ENCODE measurements at regions not wholly inside any gene's neighbourhood (a gene's known extent, or its start where the extent isn't known, plus 50 kb on each side); places are given as distances from the start of the nearest gene placed in this dataset.

DNA sequence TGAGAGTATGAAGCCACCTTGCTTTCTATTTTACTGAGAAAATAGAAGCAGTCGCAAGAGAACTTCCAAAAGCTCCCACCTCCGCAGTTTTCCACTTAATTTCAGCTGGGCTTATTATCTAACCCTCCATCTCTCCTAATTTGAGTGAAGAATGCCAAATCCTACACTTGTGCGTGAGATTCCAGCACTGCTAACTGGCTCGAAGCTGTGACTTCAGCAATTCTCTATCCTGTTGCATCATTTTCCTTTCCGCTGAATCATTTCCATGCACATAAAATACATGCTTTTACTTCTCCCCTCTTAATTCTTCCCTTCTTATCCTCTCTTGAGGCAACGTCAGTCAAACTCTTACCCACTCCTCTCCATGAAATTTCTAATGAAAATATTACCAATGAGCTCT lies 189.5 kb downstream of the GASK1B start:
- TF ChIP-seq, protein P1, sequence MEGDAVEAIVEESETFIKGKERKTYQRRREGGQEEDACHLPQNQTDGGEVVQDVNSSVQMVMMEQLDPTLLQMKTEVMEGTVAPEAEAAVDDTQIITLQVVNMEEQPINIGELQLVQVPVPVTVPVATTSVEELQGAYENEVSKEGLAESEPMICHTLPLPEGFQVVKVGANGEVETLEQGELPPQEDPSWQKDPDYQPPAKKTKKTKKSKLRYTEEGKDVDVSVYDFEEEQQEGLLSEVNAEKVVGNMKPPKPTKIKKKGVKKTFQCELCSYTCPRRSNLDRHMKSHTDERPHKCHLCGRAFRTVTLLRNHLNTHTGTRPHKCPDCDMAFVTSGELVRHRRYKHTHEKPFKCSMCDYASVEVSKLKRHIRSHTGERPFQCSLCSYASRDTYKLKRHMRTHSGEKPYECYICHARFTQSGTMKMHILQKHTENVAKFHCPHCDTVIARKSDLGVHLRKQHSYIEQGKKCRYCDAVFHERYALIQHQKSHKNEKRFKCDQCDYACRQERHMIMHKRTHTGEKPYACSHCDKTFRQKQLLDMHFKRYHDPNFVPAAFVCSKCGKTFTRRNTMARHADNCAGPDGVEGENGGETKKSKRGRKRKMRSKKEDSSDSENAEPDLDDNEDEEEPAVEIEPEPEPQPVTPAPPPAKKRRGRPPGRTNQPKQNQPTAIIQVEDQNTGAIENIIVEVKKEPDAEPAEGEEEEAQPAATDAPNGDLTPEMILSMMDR (conservative IDR thresholded peaks at IDR 0.05; ENCODE audit: low read depth, low read length), result no peak
- no peak for DNase-seq (ENCODE audit: low read depth)
- no peak overlapping the region for H3K4me3 ChIP-seq (ENCODE audit: low read depth, low read length)

DNA sequence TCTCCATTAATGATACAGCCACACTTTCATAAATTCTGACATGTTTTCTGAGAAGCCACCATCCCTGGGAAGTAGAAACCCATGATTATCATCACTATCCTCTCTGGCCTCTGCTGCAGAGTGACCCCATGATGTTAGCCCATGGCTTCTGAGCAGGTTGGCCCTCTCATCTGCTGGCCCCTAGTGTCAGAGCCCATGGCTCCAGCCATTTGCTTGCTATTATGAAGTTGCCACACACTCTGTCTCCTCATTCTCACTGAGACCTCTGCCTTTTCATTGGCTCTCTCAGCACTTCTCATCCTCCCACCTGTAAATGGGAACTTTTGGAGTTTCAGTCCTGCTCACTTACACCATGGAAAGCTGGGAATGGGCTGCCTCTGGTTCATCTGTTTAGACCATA lies 192.7 kb downstream of the GASK1B start:
- no peak for DNase-seq (ENCODE audit: low read depth)
- H3K4me3 ChIP-seq (ENCODE audit: low read depth, low read length), result no peak overlapping the region
- TF ChIP-seq, protein P1 (conservative IDR thresholded peaks at IDR 0.05; ENCODE audit: low read depth, low read length), result no peak

DNA sequence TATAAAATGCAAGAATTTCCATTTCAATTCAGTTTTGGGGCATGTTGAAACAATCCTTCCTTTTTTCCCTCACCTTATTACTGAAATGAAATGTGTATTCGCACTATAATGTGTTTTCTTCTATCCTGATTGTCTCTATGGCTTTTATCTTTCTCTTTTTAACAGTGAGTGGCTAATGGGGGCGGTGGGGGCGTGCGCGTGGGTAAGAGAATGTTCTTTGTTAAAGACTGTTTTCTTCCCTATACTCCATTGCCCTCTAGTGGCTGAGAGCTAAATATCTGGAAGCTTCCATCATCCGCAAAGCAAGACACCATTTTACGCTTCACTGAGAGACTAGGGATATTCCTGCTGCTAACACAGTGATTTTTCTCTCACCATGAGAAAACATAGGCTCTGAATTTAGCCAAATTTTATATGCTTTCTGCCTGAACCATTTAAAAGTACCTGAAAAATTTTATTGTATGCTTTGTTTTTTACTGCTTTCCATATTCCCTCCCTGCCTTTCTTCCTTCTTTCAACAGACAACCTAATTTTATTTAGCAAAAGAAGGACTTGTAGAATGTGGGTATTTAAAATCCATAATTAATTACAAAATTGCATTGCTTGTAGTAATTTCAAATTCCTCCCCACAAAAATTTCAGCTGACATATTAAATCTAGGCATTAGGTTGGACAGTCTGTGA lies 194.0 kb downstream of the GASK1B start:
- H3K4me3 ChIP-seq (ENCODE audit: low read depth, low read length), result no peak overlapping the region
- TF ChIP-seq, protein P1 (conservative IDR thresholded peaks at IDR 0.05; ENCODE audit: low read depth, low read length), result peak; percentile 88
- peak; percentile 79 for DNase-seq (ENCODE audit: low read depth)

DNA sequence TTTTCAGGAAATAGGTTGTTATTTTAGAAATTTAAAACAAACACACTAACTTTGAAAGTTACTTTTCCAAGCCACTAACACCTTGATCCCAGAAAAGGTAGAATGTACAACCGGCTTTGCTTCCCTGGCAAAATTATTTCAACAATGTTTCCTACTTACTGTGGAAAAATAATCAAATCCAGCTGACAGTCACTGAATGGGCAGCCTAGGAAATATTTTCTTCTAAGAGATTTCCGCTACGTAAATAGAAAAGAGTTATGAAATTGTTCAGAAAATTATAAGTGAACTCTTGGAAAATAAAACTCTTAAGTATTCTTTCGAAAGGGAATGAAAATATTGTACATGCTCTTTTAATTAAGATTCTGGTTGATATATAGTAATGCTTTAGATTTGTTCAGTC lies 195.7 kb downstream of the GASK1B start:
- H3K4me3 ChIP-seq (ENCODE audit: low read depth, low read length), result no peak overlapping the region
- TF ChIP-seq, protein P1 (conservative IDR thresholded peaks at IDR 0.05; ENCODE audit: low read depth, low read length), result no peak
- DNase-seq (ENCODE audit: low read depth), result peak; percentile 25

DNA sequence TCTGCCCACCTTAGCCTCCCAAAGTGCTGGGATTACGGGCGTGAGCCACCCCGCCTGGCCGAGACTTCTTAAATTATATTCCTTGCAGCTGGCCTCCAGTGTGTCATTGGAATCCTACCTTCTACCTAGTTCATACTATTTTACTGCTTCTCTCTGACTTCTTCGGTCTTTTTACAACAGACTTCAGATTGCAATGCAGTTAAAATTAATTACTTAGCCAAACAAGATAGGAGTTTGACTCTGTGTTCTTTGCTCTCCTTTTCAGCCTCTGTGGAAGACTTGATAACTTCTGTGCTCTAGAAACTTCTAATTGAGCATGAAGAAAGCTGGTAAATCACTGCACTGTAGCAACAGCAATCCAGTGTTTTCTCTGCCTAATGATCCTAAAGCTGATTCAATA lies 199.5 kb downstream of the GASK1B start:
- TF ChIP-seq, protein P1 (conservative IDR thresholded peaks at IDR 0.05; ENCODE audit: low read depth, low read length), result no peak
- no peak for DNase-seq (ENCODE audit: low read depth)
- no peak overlapping the region for H3K4me3 ChIP-seq (ENCODE audit: low read depth, low read length)

DNA sequence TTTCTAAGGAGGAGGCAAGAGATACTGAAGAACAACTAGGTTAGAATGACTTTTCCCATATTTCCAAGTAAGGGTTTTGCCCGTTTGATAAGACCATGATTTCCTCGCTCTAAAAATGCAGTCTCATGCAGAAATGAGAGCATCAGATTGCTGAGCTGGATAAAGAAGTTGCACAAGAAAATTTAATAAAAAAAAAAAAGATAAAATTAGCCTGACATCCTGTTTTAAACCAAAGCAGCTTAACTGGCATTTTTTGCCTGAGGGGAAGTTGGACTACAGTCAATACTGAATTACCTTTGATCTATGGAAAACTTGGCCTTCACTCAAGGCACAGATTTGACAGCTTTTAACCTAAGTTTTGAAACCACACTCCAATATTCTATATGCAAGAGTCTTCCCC lies 208.4 kb downstream of the GASK1B start:
- TF ChIP-seq, protein P1 (conservative IDR thresholded peaks at IDR 0.05; ENCODE audit: low read depth, low read length), result no peak
- peak; percentile 2 for DNase-seq (ENCODE audit: low read depth)
- no peak overlapping the region for H3K4me3 ChIP-seq (ENCODE audit: low read depth, low read length)
